NCI-H510A (cell line): ENCODE measurements at regions not wholly inside any gene's neighbourhood (a gene's known extent, or its start where the extent isn't known, plus 50 kb on each side); places are given as distances from the start of the nearest gene placed in this dataset.

ENCODE experiments used
- DNase-seq: peaks from one replicate; lab custom pipeline; 2025; lab: John Stamatoyannopoulos, UW

- DNase-seq = no peak
Observed at GRCh38 chr2:139949242-139949972, 1169.2 kb upstream of the NXPH2 start.

- no peak for DNase-seq
Observed at GRCh38 chr2:139946690-139947089, 1166.5 kb upstream of the NXPH2 start.

- DNase-seq = no peak
Observed at GRCh38 chr2:139940686-139941085, 1160.5 kb upstream of the NXPH2 start.

- no peak for DNase-seq
Observed at GRCh38 chr2:139925903-139926302, 1145.7 kb upstream of the NXPH2 start.

- no peak for DNase-seq
Observed at GRCh38 chr2:139924070-139924469, 1143.9 kb upstream of the NXPH2 start.

- DNase-seq = no peak
Observed at GRCh38 chr2:139918982-139919381, 1138.8 kb upstream of the NXPH2 start.

- no peak for DNase-seq
Observed at GRCh38 chr2:139917690-139918384, 1137.6 kb upstream of the NXPH2 start.

- DNase-seq = no peak
Observed at GRCh38 chr2:139916822-139917221, 1136.6 kb upstream of the NXPH2 start.

- DNase-seq = no peak
Observed at GRCh38 chr2:139911160-139911559, 1131.0 kb upstream of the NXPH2 start.

- DNase-seq = no peak
Observed at GRCh38 chr2:139909136-139909535, 1128.9 kb upstream of the NXPH2 start.

- no peak for DNase-seq
Observed at GRCh38 chr2:139905624-139906023, 1125.4 kb upstream of the NXPH2 start.

GRCh38 chr2:139891636-139892035 lies 1111.4 kb upstream of the NXPH2 start:
- DNase-seq = no peak

GRCh38 chr2:139885921-139886498 lies 1105.8 kb upstream of the NXPH2 start:
- DNase-seq = no peak

- DNase-seq = no peak
Observed at GRCh38 chr2:139876964-139877363, 1096.8 kb upstream of the NXPH2 start.

GRCh38 chr2:139876321-139876720 lies 1096.1 kb upstream of the NXPH2 start:
- no peak for DNase-seq

- no peak for DNase-seq
Observed at GRCh38 chr2:139872503-139872902, 1092.3 kb upstream of the NXPH2 start.

- no peak for DNase-seq
Observed at GRCh38 chr2:139872032-139872431, 1091.8 kb upstream of the NXPH2 start.

- DNase-seq = no peak
Observed at GRCh38 chr2:139867601-139868226, 1087.5 kb upstream of the NXPH2 start.

- DNase-seq = no peak
Observed at GRCh38 chr2:139864821-139865302, 1084.7 kb upstream of the NXPH2 start.

- no peak for DNase-seq
Observed at GRCh38 chr2:139854769-139855483, 1074.7 kb upstream of the NXPH2 start.

- no peak for DNase-seq
Observed at GRCh38 chr2:139850254-139850890, 1070.2 kb upstream of the NXPH2 start.

- no peak for DNase-seq
Observed at GRCh38 chr2:139836769-139837168, 1056.6 kb upstream of the NXPH2 start.
